HG02798 (cell line): ENCODE measurements at regions not wholly inside any gene's neighbourhood (a gene's known extent, or its start where the extent isn't known, plus 50 kb on each side); places are given as distances from the start of the nearest gene placed in this dataset.
"Not testable (repeated sequence)": the region's sequence is repeated elsewhere in the genome, so short reads cannot be mapped to it uniquely, and the experiment has no call there.

Source experiments
- ATAC-seq: cut with Tn5 transposase; IDR thresholded peaks from one replicate; pipeline ENCODE4 v1.9.1; 2021; ENCODE audit warnings: mild to moderate bottlenecking; ENCODE audit not compliant: unreplicated experiment, poor library complexity

DNA sequence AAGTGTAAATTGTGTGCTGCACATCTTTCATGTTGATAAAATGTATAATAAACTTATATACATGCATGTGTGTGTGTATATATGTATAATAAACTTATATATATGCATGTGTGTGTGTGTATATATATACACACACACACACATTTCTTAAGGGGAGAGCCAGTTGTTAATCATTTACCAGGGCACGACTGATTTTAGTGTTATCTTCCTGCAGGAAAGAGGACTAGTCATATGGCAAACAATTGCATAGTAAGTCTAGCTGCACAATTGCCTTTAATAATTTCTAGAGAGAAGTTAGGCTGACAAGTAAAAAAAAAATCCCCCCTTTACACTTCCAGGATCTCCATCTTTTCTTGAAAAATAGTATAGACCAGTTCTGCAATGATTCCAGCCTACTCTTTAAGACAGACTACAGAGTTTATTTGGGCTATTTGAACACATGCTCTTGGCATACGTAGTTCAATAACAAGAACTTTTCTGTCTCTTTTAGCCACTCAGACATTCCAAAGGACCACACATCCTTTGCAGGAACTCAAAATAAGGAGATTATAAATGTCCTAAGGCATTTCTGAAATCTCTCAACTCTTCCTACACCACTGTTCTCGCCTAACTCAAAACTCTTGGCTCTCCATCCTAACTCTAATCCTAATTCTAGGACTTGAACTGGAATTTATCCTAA, 163.6 kb upstream of the SETMAR start:
- no peak for ATAC-seq

GRCh38 chr3:4140921-4141320, 162.2 kb upstream of the SETMAR start:
- no peak for ATAC-seq

DNA sequence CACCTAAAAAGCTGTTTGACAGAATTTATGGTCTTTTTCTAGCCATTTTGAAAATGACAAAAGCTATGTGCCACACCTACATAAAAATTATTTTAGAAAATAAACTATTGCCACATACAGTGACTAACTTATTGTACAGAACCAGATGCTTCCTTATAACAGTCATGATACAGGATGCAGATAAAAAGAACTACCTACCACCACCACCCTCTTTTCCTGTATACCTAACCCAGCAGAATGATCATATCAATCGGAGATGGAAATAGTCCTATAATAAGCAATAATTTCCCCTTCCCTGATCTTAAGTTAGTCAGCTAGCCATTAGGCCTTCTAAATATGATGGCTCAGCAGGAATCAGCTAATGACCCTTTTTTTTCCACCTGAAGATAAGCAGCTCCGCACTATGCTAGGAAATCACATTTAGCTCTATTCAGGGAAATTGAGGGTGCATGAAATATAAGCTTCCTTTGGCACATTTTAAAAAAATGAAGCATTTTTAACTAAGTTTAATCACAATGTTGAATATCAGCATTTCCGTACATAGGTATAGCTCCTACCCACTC, 155.5 kb upstream of the SETMAR start:
- ATAC-seq: no peak

GRCh38 chr3:4149296-4149695, 153.9 kb upstream of the SETMAR start:
- no peak for ATAC-seq

GRCh38 chr3:4150816-4151215, 152.4 kb upstream of the SETMAR start:
- ATAC-seq: no peak

DNA sequence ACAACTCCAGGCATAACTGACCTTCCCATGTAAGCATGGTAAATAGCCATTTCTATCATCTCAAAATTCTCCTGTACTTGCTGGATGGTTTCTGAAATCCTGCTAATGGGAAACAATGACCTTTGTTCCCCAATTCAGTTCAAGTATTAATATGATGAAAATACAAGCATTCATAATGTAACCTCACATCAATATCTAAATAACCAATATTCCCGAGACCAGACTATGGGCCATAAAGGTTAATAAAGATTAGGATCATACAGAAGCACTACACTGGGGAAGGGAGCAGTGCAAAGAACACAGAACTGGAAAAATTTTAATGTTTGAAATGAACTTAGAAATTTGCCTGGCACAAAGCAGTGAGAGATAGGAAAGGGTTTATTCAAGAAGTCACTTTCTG, 151.3 kb upstream of the SETMAR start:
- ATAC-seq: no peak

- no peak for ATAC-seq
These were observed 149.4 kb upstream of the SETMAR start for GRCh38 chr3:4153771-4154170.

- no peak for ATAC-seq
These were observed 144.8 kb upstream of the SETMAR start for GRCh38 chr3:4158329-4158728.

DNA sequence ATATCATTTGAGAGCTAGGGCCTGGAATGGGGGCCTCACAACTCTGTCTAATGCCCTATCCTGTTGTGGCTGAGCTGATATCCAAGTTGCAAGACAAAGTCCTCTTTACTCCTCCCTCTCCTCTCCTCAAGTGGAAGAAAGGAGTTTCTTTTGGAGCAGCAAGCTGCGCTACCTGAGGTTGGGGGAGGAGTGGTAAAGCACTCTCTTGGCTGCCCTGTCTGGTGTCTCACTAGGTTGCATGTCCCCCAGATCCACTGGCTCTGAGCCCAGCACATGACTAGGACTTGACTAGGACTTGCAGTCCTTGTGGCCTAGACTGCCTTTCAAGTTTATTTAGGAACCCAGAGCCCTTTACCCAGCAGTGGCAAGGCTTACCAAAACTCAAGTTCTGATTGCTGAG, 141.1 kb upstream of the SETMAR start:
- ATAC-seq: no peak

- no peak for ATAC-seq
These were observed 140.2 kb upstream of the SETMAR start for GRCh38 chr3:4163011-4163410.

- ATAC-seq: no peak
These were observed 136.6 kb upstream of the SETMAR start for GRCh38 chr3:4166540-4166939.

DNA sequence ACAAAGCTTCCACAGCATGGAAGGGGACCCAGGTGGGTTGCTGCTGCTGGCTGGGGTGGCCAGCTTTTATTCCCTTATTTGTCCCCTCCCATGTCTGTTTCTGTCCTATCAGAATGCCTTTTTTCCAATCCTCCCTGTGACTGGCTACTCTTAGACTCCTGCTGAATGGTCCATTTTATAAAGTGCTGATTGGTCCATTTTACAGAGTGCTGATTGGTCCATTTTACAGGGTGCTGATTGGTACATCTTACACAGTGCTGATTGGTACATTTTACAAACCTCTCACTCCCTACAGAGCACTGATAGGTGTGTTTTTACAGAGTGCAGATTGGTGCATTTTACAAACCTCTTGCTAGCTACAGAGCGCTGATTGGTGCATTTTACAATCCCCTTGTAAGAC, 135.9 kb upstream of the SETMAR start:
- ATAC-seq: not testable (repeated sequence)

DNA sequence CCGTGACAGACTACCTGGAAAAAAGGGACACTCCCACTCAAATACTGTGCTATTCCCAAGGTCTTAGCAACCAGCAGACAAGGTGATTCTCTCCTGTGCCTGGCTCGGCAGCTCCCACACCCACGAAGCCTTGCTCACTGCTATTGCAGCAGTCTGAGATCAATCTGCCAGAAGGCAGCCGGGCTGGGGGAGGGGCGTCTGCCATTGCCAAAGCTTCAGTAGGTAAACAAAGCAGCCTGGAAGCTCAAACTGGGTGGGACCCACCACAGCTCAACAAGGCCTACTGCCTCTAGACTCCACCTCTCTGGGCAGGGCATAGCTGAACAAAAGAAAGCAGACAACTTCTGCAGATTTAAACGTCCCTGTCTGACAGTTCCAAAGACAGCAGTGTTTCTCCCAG, 128.4 kb upstream of the SETMAR start:
- ATAC-seq: no peak

DNA sequence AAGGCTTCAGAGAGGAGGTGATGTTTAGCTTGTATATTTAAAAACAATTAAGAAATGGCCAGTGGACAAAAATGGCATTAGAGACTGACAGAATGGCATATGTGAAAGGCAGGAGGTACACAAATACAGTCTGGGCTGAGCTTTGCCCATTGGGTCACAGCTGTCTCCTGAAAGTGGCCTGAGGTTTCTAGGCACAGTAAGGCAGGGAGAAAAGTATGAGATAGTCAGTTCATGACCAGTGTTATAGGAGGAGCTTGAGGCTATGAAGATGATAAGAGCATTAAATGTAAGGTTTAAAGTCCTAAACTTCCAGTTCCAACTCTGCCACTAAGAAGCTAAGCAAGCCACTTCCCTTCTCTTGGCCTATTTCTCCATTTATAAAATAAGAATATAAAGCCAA, 111.2 kb upstream of the SETMAR start:
- ATAC-seq: no peak

- ATAC-seq: no peak
These were observed 108.2 kb upstream of the SETMAR start for GRCh38 chr3:4195006-4195405.

DNA sequence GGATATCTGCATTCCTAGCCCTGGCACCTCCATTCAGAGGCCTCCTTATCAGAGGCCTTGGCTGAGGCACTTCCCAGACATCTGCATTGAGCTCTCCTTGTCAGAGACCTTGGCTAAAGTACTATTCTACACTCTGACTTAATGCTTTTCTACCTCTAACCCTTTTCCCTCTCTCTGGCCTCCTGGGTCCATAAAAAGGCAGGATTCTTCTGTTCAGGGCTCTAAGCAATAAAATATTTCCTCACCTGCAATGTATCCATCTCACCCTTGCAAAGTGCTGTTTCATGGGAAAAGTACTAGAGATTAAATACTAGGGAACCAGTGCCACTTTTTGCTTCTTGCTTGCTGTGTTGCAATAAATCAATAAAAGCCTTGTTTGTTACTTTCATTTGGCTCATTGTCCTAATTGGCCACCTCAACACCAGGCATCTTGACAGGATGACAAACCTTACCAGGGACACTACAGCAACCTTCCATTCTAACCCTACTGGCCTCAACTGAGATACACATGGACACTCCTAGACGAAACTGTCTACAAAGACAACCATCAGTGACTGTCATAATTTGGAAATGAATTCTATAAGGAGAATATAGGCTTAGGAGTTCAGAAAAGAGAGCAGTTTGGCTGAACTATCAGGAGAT, 106.5 kb upstream of the SETMAR start:
- no peak for ATAC-seq

GRCh38 chr3:4197670-4198069, 105.5 kb upstream of the SETMAR start:
- ATAC-seq: no peak

DNA sequence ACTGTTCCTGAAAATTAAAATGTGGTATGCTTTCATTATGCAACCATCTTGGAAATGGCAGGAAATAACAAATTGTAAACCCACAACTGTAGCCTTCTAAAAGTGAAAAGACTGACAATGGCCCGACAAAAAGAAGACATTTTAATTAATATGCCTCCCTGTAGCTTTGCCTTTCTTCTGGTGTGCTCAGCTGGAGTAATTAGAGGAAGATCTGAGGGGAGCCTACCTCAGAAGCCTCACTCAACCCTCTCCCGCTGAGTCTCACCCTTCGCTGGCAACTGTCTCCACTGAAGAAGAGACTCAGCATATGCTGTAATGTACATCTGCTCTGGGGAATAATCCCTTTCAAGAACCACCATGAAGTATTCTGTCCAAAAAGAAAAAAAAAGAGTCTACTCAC, 104.7 kb upstream of the SETMAR start:
- no peak for ATAC-seq

DNA sequence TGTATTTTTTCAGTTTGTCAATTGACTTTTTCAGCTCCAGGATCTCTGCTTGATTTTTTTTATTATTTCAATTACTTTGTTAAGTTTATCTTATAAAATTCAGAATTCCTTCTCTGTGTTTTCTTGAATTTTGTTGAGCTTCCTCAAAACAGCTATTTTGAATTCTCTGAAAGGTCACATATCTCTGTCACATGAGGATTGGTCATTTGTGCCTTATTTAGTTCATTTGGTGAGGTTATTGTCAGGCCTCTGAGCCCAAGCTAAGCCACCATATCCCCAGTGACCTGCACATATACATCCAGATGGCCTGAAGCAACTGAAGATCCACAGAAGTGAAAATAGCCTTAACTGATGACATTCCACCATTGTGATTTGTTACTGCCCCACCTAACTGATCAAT, 98.4 kb upstream of the SETMAR start:
- ATAC-seq: not testable (repeated sequence)

GRCh38 chr3:4207672-4208071, 95.5 kb upstream of the SETMAR start:
- no peak for ATAC-seq

- ATAC-seq: no peak
These were observed 94.6 kb upstream of the SETMAR start for GRCh38 chr3:4208556-4208955.

DNA sequence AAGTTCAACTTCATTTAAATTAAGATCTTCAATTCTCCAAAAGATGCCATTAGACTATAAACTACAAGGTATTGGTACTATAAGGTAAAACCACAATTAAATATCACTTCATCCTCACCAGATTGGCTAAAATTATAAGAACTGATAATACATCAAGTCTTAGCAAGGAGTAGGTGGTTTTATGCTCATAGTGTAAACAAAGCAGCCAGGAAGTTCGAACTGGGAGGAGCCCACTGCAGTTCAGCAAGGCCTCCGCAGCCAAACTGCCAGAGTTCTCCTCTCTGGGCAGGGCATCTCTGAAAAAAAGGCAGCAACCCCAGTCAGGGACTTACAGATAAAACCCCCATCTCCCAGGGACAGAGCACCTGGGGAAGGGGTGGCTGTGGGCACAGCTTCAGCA, 91.6 kb upstream of the SETMAR start:
- no peak for ATAC-seq
